Esophagus muscularis mucosa (tissue), 4 donors: ENCODE measurements at regions not wholly inside any gene's neighbourhood (a gene's known extent, or its start where the extent isn't known, plus 50 kb on each side); places are given as distances from the start of the nearest gene placed in this dataset.

Source experiments
- CTCF ChIP-seq, 3 experiments: fragments of 200-600 bp in 2 of 3; fragments of 450-650 bp in 1 of 3; sonication (generic) in 2 of 3; IDR thresholded peaks; one replicate each; pipeline ENCODE4 v1.5.1; 2017 to 2019; ENCODE audit warnings: antibody characterized with exemption in 3 of 3, mild to moderate bottlenecking in 2 of 3, moderate library complexity in 1 of 3
- EP300 ChIP-seq: sonication (generic); formaldehyde crosslinking; IDR thresholded peaks from one replicate; pipeline ENCODE4 v1.6.1; 2017; ENCODE audit warnings: antibody characterized with exemption
- POLR2A ChIP-seq: fragments of 450-650 bp; IDR thresholded peaks from one replicate; pipeline ENCODE4 v1.6.1; 2017; ENCODE audit warnings: antibody characterized with exemption, moderate library complexity, mild to moderate bottlenecking, low read depth

- TF ChIP-seq EP300 (no peak), POLR2A (no peak), CTCF (IDR thresholded peaks at IDR 0.05) (no peak)
These were observed 391.8 kb upstream of the DDI1 start for GRCh38 chr11:103644676-103645075.
